Panc1 (cell line): ENCODE measurements at regions not wholly inside any gene's neighbourhood (a gene's known extent, or its start where the extent isn't known, plus 50 kb on each side); places are given as distances from the start of the nearest gene placed in this dataset.
"Not testable (repeated sequence)": the region's sequence is repeated elsewhere in the genome, so short reads cannot be mapped to it uniquely, and the experiment has no call there.

Experiments
- ATAC-seq: fragments of 200-7000 bp; cut with Tn5 transposase; 2 replicates; pipeline ENCODE4 v1.9.1; 2020; ENCODE audit warnings: mild to moderate bottlenecking, moderate library complexity
- BruUV-seq: library from RNA; stranded (reverse); fragments of 400-500 nt; replicated peaks from 2 replicates; lab custom pipeline; 2021; lab: Mats Ljungman, UMichigan
- CTCF ChIA-PET: fragments of 300-600 bp; sonication (Branson Sonifier 250); formaldehyde crosslinking; loops from one replicate; lab custom pipeline; 2022; ENCODE audit warnings: antibody characterized with exemption; lab: Charles Lee
- POLR2A ChIA-PET: fragments of 300-600 bp; sonication (Branson Sonifier 250); formaldehyde crosslinking; loops from one replicate; lab custom pipeline; 2022; ENCODE audit warnings: antibody characterized with exemption; lab: Charles Lee
- DNase-seq: peaks from one replicate; pipeline ENCODE4 v3.0.0-alpha.2; 2010; ENCODE audit warnings: low read depth, low spot score
- H3K27ac ChIP-seq: 2 replicates; pipeline ENCODE4 v1.5.1; 2011; ENCODE audit warnings: mild to moderate bottlenecking, low read length, inconsistent platforms
- H3K27me3 ChIP-seq: fragments of 200-500 bp; sonication (Bioruptor generic); 2 replicates; pipeline ENCODE4 v1.6.0; 2014; ENCODE audit warnings: low read length, inconsistent platforms; ENCODE audit not compliant: control insufficient read depth, insufficient read depth
- H3K36me3 ChIP-seq: fragments of 200-500 bp; sonication (Bioruptor generic); 2 replicates; pipeline ENCODE4 v1.5.1; 2014; ENCODE audit warnings: inconsistent platforms, mild to moderate bottlenecking, low read length, moderate library complexity; ENCODE audit not compliant: control insufficient read depth, insufficient read depth
- H3K4me1 ChIP-seq: 2 replicates; pipeline ENCODE4 v1.5.1; 2011; ENCODE audit warnings: inconsistent platforms, mild to moderate bottlenecking, low read length, moderate library complexity; ENCODE audit not compliant: control insufficient read depth, insufficient read depth
- H3K4me3 ChIP-seq, 2 experiments: 2 replicates each; pipeline ENCODE4 v1.5.1; 2011 to 2012; ENCODE audit warnings: low read depth in 2 of 2, low read length in 2 of 2, mild to moderate bottlenecking in 2 of 2, inconsistent platforms in 1 of 2, moderate library complexity in 1 of 2
- H3K9me3 ChIP-seq: fragments of 200-500 bp; sonication (Bioruptor generic); 2 replicates; pipeline ENCODE4 v1.5.1; 2014; ENCODE audit warnings: low read depth, mild to moderate bottlenecking, inconsistent platforms, low read length, moderate library complexity; ENCODE audit not compliant: control insufficient read depth, insufficient read depth
- CTCF ChIP-seq: fragments of 450-650 bp; IDR thresholded peaks from 2 replicates; pipeline ENCODE4 v1.5.1; 2017; ENCODE audit warnings: mild to moderate bottlenecking
- POLR2AphosphoS5 ChIP-seq: IDR thresholded peaks from 2 replicates; pipeline ENCODE4 v1.6.1; 2012; ENCODE audit warnings: mild to moderate bottlenecking, low read depth, low read length, moderate library complexity
- REST ChIP-seq, 2 experiments: IDR thresholded peaks; 2 replicates each; pipeline ENCODE4 v1.6.1; 2011 to 2012; ENCODE audit warnings: low read depth in 2 of 2, control low read depth in 1 of 2, low read length in 1 of 2, mild to moderate bottlenecking in 1 of 2, moderate library complexity in 1 of 2; ENCODE audit not compliant: insufficient read depth in 1 of 2
- SIN3A ChIP-seq: IDR thresholded peaks from 2 replicates; pipeline ENCODE4 v1.6.1; 2012; ENCODE audit warnings: low read depth, mild to moderate bottlenecking, low read length, moderate library complexity, borderline replicate concordance; ENCODE audit not compliant: insufficient read depth
- TCF7L2 ChIP-seq: IDR thresholded peaks from 2 replicates; pipeline ENCODE4 v1.6.1; 2011; ENCODE audit warnings: mild to moderate bottlenecking, low read depth, low read length, inconsistent platforms
- in situ Hi-C: cut with HindIII; loops from 2 replicates; pipeline ENCODE4 v1.10.0; 2016; ENCODE audit warnings: low sequenced_read_pairs, low pct_unique_long_range_greater_than_20kb
- intact Hi-C: fragments of 100-400 bp; cut with micrococcal nuclease; formaldehyde crosslinking; loops from one replicate; pipeline ENCODE4 v1.10.0; 2022; ENCODE audit not compliant: unreplicated experiment

DNA sequence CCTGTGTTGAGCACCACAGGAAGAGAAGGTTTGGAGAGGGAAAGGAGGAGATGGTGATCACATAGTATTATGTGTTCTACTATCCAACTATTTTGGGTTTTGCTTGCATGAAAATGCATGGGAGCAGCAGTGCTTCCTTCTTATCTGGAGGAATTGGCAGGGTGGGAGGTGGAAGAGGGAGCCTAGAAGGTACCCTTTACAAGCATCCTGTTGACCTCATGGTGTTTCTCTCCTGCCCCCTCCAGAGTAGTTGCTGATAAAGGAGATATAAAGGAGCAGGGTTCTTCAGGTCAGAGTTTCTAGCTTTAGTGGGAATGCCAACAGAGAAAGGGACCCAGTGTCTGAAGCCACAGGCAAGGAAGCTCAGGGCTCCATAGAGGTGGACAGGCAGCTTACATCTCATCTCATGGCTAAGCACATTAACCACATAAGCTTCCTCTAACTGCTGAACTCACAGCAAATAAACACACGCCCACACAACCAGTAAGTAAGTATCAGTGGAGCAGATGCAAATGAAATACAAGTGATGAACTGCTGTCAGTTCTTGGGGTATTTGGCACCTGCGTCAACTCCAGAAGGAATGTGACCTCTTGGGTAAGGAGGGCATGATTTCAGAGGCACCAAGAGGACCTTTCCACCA lies 174.2 kb upstream of the SLC38A2 start:
- peak overlapping the region; percentile 74; the same call in 1 of the 2 replicates for H3K27ac ChIP-seq
- H3K4me3 ChIP-seq = no peak overlapping the region
- no peak for TF ChIP-seq TCF7L2
- no peak for TF ChIP-seq CTCF
- TF ChIP-seq REST (IDR thresholded peaks at IDR 0.05; ENCODE audit: insufficient read depth in 1 of 2, low read depth in 2 of 2, low read length in 1 of 2) = no peak
- no peak for TF ChIP-seq SIN3A
- TF ChIP-seq POLR2AphosphoS5 = no peak
- ChIA-PET CTCF (no interaction called here), POLR2A (no interaction called here)
- H3K9me3 ChIP-seq = peaks cover 11% of the 10 kb centered on the region; the same call in 1 of the 2 replicates
- no peaks in the 10 kb centered on the region for H3K27me3 ChIP-seq
- ATAC-seq = no peak
- intact Hi-C loops (no loop called here), in situ Hi-C loops (no loop called here)
- peaks cover 2% of the 10 kb centered on the region; the same call in 1 of the 2 replicates for H3K4me1 ChIP-seq
- no peaks in the 10 kb centered on the region for H3K36me3 ChIP-seq
- no TSS peak for BruUV-seq
- DNase-seq = no peak

- H3K9me3 ChIP-seq, H3K27me3 ChIP-seq, POLR2A ChIA-PET, BruUV-seq, H3K36me3 ChIP-seq, in situ Hi-C loops, CTCF ChIA-PET, H3K4me3 ChIP-seq, ATAC-seq, DNase-seq, H3K4me1 ChIP-seq, H3K27ac ChIP-seq, intact Hi-C loops: not testable (repeated sequence)
Observed at GRCh38 chr12:46543378-46543795, 170.8 kb upstream of the SLC38A2 start.

DNA sequence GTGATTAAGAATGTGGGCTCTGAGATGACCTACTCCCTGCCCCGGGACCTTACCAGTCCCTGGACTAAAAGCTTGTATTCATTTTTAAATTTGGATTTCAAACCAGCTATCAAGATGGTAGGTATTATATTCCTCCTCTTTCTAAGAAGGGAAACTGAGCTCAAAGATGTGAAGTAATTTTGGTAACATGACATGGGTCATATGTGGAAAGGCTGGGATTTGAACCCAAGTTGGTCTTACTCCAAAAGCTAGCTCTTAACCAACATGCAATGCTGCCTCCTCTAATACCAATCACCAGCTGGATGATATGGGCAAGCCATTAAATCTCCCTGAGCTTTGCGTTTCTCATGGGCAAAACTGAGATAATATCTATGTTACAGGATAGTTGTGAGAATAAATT lies 166.4 kb upstream of the SLC38A2 start:
- H3K4me1 ChIP-seq = no peaks in the 10 kb centered on the region; the same call in 1 of the 2 replicates
- POLR2A ChIA-PET = no interaction called here
- TF ChIP-seq POLR2AphosphoS5 (no peak), CTCF (no peak), TCF7L2 (no peak), SIN3A (no peak), REST (IDR thresholded peaks at IDR 0.05; ENCODE audit: insufficient read depth in 1 of 2, low read depth in 2 of 2, low read length in 1 of 2) (no peak)
- H3K36me3 ChIP-seq = no peaks in the 10 kb centered on the region
- DNase-seq = no peak
- ATAC-seq = no peak
- no TSS peak for BruUV-seq
- in situ Hi-C loops = no loop called here
- H3K4me3 ChIP-seq = no peak overlapping the region
- intact Hi-C loops = no loop called here
- H3K27me3 ChIP-seq = no peaks in the 10 kb centered on the region
- CTCF ChIA-PET = no interaction called here
- peaks cover 2% of the 10 kb centered on the region; the same call in 1 of the 2 replicates for H3K9me3 ChIP-seq
- H3K27ac ChIP-seq = peak overlapping the region; percentile 35; the same call in 1 of the 2 replicates
